NB4 (cell line): ENCODE measurements at regions not wholly inside any gene's neighbourhood (a gene's known extent, or its start where the extent isn't known, plus 50 kb on each side); places are given as distances from the start of the nearest gene placed in this dataset.

ENCODE experiments used
- POLR2A ChIP-seq: IDR thresholded peaks from 2 replicates; pipeline ENCODE4 v1.6.1; 2011; ENCODE audit warnings: mild to moderate bottlenecking; ENCODE audit not compliant: insufficient read length; ENCODE audit errors: extremely low read depth
- TF ChIP-seq, protein P1 (sequence below): IDR thresholded peaks from one replicate; pipeline ENCODE4 v1.5.1; 2012; ENCODE audit warnings: low read depth, low read length

DNA sequence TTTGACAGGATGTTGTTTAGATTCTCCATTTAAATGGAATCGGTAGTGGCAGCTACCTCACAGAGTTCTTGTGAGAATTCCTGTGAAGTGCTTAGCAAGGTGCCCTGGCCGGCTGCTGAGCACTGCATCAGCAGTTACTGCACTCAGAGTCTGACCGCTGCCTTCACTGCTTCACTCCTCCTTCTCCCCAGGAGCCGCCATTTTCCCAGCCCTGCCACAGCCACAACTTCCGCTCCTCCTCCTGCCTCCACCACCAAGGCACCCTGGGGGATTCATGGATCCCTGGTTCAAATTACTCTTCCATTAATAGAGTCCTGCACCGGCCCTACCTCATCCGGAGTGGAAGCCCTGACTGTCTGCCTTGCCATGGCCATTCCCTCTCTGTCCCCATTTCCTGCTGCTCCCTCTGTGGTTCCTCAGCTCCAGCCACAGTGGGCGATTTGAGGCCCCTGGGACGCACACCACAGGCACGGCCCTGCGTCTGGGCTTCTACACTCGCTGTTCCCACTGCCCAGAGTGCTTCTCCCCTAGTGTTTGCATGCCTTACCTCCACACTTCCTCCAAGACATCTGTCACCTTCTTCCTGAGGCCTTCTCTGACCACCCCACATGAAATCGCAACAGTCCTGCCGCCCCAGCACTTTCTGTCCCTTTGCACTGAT, 210.3 kb downstream of the IPO8 start:
- no peak for TF ChIP-seq POLR2A
- TF ChIP-seq, protein P1, sequence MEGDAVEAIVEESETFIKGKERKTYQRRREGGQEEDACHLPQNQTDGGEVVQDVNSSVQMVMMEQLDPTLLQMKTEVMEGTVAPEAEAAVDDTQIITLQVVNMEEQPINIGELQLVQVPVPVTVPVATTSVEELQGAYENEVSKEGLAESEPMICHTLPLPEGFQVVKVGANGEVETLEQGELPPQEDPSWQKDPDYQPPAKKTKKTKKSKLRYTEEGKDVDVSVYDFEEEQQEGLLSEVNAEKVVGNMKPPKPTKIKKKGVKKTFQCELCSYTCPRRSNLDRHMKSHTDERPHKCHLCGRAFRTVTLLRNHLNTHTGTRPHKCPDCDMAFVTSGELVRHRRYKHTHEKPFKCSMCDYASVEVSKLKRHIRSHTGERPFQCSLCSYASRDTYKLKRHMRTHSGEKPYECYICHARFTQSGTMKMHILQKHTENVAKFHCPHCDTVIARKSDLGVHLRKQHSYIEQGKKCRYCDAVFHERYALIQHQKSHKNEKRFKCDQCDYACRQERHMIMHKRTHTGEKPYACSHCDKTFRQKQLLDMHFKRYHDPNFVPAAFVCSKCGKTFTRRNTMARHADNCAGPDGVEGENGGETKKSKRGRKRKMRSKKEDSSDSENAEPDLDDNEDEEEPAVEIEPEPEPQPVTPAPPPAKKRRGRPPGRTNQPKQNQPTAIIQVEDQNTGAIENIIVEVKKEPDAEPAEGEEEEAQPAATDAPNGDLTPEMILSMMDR: no peak
